Hematopoietic multipotent progenitor cell treated with erythropoietin and hydrocortisone succinate and interleukin-3 and kit ligand, for 17 days (in vitro differentiated cells): ENCODE measurements at regions not wholly inside any gene's neighbourhood (a gene's known extent, or its start where the extent isn't known, plus 50 kb on each side); places are given as distances from the start of the nearest gene placed in this dataset.

Experiments
- DNase-seq: peaks from one replicate; pipeline ENCODE4 v3.0.0-alpha.2; 2015; ENCODE audit warnings: low spot score

DNA sequence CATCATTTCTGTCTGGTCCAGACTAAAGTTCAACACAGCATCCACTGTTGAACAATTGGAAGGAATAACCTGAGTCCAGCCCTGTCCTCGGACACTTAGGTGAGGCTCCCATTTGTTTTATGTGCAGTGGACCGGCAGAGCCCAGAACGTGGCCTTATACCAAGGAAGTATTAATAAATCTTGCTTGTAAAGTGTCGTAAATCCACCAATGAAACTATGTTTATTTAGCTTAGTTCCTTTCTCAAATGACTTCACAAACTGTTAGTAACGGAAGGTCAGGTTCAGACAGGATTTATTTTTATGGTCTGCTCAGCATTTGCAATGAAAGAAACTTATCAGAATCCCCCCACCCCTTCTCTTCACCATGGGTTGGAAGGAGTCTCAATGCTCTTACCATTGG is 149.5 kb downstream of the PCSK1 start:
- no peak for DNase-seq

DNA sequence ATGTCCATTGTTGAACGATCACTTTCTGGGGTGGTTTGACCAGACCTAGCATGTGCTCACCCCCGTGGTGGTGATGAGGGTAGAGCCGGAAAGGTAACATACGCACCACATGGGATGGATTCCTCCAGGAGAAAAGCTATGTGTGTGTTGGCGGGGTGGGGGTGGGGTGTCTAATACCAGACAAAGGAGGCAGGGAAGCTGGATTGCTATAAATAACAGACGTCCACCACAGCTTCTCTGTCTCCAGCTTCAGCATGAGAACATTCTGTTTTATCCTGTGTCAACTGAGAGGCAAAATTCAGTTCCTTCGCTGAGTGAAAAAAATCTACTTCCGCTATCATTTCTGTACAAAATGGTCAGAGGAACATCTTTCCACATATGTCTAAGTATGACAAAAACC is 151.0 kb downstream of the PCSK1 start:
- no peak for DNase-seq

DNA sequence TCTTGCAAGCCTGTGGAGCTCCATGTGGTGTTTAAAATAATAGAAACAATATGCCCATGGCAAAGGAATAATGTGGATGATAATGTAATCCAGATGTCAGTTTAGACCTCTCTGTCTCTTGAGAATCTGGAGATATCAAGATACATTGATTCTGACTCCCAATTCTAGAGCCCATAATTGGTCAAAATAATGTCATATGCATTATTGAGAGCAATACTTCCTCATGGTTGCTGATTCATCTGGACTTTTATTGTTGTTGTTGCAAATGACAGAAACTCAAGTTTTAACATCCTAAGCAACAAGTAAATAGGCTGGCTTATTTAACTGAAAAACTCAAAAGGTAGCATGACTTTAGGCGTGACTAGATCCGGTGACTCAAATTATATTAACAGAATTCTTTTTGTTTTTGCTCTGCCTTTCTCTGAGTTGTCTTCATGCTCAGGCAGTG is 152.1 kb downstream of the PCSK1 start:
- DNase-seq, result no peak

DNA sequence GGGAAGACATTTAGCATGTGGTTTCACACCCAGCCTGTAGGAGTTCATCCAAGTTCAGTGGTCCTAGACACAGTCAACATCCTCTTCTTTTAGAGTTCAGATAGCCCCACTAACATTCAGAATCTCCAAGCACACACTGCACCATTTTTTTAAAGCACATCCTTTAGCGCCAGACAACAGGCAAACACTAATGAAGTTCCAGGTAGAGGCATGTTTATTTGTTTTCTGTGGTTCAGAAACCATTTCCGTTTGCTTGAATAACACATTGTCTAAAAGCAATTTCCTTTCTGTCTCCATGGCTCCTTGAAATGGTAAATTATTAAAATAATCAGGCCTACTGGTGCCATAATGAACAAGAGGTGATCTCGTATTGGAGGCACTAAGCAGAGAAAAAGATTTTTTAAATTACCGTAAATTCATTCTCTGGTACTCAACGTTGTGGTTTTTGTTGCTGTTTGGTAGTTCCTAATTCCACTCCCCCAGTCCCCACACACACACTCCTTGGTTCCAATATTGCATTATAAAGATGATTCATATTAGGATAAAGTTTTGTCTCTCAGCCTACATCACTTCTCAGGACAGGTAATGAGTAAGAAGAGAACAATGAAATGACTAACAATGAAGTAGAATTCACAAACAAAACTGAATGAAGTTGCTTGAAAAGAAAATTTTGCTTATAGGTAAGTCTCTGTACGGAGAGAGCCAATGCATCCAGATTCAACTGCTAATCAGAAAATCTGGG is 153.1 kb downstream of the PCSK1 start:
- no peak for DNase-seq

DNA sequence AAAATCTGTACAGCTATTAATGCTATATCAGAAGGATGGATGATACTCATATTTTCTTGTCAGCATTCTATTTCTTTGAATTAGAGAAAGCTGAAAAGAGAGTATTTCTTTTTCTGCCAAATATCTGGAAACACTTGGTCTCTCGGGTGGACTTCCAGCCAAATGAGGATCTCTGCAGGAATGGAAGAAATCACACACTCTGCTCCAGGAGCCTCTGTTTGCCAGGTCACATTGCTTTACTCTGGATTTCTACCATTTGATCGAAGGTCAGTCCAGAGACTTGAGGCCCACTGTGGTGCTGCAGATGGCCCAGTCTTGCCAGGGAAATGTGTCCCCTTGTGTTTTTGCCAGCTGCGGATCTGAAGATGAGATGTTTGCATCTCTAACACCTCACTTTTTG is 154.1 kb downstream of the PCSK1 start:
- no peak for DNase-seq

DNA sequence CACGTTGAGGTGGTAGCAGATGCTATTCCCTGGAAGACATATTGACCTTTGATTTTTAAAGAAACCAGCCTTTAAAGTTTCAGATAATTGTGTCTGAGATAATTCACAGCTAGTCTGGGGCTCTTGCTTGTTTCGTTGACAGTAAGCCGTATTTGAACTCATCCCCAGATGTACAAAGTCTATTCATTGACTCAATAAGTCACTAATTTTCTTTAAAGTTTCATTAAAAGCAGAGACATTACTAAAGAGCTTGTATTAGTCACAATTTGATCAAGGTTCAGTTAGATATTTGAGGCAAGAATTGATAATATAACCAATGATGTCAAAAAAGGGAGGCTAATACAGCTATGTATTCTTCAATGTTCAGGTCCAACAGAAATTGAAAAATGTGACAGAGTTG is 158.0 kb downstream of the PCSK1 start:
- no peak for DNase-seq

DNA sequence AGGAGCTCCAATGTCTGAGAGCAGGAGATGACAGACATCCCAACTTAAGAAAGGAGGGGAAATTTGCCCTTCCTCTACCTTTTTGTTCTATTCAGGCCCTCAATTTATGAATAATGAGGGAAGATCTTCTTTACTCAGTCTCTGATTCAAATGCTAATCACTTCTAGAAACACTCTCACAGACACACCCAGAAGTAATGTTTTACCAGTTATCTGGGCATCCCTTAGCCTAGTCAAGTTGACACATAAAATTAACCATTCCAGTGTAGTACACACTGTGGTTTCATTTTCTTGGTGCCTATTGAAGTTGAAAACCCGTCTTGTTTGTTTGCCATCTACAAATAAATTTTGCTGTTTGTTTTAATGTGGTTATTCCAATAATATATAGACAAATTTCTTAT is 167.6 kb downstream of the PCSK1 start:
- no peak for DNase-seq

DNA sequence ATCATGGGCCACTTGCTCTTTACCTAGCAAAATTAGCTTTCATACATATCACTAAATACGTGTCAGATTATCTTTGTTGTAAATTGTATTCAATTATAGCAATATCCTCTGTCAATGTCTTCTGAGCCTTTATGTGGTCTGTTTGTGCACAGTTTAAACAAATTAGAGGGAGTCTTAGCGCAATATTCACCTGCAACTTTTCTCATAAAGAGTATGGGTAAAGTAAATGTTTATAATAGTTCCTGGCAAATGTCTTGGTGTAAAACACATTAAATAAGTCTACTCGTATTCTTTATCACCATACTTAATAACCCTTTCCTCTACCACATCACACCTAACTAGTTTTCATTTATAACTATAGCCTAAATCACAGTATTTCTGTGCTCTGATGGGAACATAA is 169.0 kb downstream of the PCSK1 start:
- DNase-seq, result no peak

DNA sequence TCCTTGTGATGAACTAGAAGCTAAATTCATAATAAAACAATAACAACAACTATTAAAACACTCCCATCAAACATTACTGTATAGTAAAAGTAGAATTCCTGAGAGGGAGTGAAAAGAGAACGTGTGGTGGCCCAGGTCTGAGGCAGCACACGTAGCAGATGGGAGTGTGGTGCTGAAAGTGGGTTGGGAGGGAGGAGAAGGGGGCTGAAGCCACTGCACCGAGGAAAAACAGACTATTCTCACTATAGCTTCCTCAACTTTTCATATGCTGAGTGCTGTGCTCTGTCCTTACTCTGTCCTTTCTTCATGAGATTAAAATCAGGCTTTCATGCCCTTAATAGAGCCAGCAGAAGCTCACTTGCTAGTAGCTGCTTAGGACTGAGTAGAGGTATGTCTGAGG is 170.9 kb downstream of the PCSK1 start:
- DNase-seq, result no peak

DNA sequence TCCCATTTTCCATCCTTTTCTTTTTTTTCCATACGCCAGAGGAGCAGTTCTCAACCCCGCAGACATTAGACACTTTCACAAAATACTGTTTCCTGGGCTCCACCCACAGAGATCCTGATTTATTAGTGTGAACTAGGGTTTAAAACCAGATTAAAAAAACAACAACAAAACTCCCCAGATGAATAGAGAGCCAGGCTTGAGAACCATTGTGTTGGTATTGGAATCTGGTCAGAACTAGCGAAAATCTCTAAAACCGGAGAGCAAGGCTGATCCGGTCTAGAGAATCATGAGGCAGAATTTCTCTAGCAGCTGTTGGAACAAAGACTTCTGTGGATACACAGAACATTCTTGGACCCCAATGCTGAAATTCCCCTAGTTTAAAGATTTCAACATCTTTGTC is 173.0 kb downstream of the PCSK1 start:
- no peak for DNase-seq

DNA sequence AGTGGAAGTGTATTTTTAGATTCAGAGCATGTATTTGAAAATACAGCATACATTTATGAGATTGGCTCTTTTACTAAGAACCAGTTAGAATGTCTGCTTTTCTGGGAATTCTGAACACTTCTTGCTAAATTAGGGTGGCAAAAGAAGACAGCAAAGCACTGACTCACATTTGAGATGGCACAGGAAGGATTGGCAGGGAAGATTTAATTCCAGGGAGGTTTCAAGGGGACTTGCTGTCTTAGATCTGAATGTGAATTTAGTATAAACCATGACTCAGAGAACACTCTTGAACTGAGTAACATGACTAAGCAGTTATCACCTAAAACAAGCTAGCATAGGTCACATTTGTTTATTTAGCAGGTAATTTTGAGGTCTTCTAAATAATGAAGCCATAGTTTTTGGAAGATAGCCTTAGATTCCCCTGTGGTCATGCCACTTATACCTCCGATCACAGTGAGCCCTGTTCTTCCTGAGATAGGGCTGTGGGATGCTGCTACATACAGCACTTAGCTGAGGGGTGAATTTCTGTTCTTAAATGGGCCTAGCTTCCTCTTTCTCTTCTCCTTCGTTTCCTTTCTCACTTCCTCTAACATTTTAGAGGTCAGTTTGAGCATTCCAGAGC is 173.8 kb downstream of the PCSK1 start:
- DNase-seq, result peak; percentile 12

DNA sequence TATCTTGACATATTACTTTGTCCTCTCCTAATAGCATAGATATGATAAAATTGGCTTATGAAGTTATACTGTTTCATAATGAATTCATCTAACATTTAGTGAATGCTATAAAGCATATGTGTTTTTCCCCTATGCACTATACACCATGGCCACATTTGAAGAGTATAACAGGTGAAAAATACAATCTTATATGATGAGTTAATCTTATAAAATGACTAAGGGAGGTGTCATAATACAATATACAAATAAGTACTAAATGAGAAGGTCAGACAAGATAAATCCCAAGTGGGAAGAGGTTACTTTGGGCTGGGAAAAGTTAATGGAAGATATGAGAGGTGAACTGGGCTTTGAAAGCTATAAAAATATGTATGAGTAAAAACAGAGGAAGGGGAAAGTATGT is 174.4 kb downstream of the PCSK1 start:
- no peak for DNase-seq

DNA sequence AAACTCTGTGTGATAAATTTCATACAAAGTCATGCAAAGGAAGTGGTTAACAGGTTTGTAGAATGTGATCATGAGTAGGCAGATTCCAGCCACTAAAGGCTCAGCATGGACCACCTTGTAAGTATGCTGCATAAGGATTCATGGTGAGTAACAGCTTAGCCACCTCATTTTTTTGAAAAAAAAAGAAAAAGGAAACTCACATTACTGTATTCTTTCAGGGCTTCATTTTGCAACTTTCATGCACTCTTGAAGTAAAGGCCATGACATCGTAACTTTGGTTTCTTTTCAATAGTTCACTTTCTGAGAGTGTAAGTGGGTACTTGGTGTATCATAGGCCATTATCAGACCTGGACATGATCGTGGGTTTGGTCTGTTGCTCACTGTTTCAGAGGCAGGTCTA is 175.1 kb downstream of the PCSK1 start:
- DNase-seq, result no peak

DNA sequence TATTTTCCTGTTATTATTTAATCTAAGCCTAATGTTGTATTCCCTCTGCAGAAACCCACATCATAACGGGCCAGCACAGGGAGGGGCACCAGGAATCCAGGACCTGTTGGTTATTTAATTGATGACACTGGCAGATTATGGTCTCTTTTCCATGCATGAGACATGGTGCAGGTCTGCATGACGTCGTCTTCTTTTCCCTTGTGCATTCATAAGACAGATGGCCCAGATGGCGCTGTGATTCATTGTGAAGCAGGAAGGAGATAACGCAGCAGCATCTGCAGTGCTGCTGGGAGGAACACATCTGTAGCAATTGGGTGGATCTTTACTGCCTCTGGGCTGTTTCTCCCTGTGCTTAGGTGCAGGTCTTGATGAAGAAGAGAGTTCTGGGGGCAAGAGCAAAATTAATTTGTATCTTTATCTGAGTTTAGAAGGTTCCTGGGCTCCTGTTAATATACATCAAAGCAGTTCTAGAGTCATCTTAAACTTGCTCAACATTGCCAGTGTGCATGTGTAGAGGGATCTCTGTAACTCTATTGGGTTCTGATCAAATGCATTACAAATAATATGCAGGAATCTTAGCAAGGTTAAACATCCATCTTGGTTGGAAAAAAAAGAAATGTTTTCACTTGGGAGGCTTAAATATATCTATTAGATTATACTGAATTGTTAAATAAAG is 176.1 kb downstream of the PCSK1 start:
- no peak for DNase-seq

DNA sequence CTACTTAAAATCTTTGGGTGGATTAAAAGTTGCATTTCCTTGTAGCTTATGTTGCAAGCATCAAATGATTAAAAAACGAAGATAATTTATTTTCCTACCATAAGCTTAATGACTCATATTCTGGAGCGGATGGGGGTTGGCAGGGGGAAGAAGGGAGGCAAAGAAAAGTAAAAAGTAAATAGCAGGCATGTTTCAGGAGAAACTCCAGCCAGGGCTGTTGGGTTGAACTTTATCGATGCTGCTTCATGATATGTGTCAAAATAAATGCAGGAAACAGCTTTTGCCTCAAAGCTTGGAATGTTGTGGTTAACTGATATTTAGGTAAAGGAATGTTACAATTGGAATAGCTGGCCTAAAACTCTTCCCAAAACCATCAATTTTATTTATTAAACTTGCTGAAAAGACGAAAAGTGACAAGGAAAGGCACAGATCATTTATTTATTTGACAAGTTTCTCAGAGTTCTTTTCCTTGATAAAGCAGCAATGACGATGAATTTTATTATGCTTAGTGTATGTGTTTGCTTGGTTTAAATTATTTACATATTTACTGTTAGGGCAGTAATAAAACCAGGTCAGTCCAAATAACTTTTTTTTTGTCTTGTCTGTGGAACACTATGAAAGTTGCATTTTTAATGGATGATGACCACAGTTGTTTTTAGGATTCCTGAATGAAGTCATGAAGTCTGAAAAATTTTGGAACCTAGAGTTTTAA is 177.9 kb downstream of the PCSK1 start:
- DNase-seq, result no peak

DNA sequence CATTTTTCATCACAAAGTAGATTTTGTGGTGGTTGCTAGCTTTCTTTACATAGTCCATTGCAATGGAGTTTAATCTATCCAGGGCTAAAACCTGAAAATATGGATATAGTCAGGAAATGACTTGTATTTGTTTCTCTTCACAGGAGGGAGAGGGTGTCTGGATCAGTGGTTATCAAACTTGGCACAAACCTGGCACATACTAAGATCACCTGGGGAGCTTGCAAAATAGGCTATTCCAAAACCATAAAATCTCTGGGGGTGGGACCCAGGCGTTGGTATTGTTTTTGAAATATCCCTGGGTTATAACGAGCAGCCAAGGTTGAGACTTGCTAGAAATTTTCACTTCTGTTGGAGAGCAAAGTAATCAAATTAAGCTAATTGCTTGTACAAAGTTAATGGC is 179.9 kb downstream of the PCSK1 start:
- DNase-seq, result no peak

DNA sequence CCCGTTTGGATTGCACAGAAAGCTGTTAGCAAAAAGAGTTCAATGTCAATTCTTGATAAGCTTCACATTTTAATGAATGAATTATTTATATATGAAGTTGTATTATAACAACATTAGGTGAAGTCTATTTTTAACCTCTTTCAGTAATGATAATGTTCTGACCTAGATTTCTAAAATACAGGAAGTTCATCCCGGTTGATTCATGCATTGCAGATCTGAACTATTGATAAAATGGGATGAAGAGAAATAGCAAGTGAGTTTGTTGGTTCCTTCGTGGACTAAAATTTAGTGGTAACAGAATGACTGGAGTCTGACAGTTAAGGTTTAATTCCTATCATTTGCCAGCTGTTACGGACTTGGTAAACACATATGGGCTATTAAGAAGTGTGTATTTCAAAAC is 180.5 kb downstream of the PCSK1 start:
- DNase-seq, result no peak

DNA sequence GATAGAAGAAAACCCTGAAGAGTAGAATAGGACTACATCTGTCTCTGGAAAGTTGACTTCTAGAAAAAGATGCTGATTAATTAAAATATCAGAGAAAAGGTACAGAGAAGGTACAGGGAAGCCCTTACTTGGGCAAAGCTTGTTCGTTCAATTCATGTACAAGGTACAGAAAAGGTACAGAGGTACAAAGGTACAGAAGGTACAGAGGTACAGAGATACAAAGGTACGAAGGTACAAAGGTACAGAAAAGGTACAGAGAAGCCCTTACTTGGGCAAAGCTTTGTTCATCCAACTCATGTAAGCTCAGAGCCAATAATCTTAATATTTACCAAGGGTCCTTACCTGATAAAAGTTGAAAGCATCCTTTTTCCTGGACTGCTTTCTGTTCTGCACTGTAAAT is 182.3 kb downstream of the PCSK1 start:
- no peak for DNase-seq

DNA sequence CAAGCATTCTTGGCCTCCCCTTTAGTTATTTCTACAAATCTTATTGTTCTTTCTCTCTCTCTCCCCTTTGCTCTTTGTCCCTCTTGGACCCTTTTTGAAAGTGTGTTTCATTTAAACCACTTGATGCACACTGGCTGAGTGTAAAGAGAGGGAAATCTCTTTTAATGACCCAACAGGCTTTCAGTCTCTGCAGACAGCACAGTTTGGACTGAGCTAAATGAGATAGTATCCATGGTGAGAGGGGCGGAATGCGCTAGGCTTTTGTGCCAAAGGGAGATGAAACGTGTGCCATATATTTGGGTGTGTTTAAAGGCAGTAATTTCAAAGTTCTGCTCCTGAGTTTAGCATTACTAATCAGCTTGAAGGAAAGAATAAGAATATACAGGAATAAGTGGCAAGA is 184.9 kb downstream of the PCSK1 start:
- DNase-seq, result no peak

DNA sequence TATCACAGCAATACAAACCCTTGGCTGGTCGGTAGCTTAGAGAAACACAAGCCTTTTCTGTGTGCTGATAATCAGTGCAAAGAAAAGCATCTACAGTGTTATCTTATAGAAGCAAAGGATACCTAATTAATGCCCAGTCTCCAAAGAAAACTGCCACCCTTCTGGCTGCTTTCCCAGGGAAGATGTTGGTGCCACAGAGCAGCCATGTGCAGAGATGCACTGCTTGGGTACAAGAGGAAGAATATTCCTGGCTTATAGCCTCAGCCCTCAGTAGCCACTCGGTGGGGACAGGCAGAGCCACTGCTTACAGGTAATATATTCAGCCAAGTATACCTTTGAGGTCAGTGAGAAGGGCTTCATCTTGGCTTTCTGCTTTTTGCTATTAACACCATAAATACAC is 185.3 kb downstream of the PCSK1 start:
- no peak for DNase-seq

DNA sequence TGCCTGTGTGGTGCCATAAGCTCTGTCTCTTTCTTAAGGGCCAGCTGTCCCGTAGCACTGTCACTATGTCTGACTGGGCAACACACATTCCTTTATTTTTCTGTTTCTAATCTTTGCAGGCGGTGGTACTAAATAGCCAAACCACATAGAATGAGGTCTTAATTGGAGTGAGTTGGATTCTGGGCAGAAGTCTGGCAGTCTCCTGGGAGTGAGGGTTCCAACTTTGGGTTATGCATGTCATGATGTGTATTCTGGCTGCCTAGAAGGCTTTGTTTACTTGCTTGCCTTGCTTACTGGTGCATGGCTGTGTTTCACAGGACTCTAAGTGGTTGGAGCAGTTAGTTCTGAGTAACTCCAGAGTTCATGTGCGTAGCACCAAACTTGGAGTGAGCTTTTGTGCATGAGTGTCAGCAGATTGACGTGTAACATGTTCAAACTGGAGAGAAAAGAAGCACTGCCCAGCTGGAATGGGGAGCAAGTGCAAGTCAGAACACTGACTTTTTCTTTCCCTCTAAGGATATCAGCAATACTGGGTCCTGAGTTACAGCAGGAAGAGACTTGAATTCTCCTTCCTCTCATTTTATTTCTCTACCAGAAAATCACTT is 185.8 kb downstream of the PCSK1 start:
- DNase-seq, result no peak
